ENCODE measurements at regions not wholly inside any gene's neighbourhood (a gene's known extent, or its start where the extent isn't known, plus 50 kb on each side); places are given as distances from the start of the nearest gene placed in this dataset.

GRCh38 chr2:133668547-133668946 lies 100.3 kb upstream of the NCKAP5 start:
- no peak for DNase-seq (ENCODE audit: low read depth in 1 of 2, low spot score in 2 of 2)
- POLR2A ChIA-PET (ENCODE audit: partially characterized antibody): no interaction called here
- TF ChIP-seq NRF1 (IDR thresholded peaks at IDR 0.05; ENCODE audit: low read depth, low read length): no peak
- no peak for TF ChIP-seq BACH1 (IDR thresholded peaks at IDR 0.05; ENCODE audit: low read length)
- no peak for TF ChIP-seq CREB1 (IDR thresholded peaks at IDR 0.05)
- no peak for TF ChIP-seq NANOG (IDR thresholded peaks at IDR 0.05; ENCODE audit: insufficient read depth, low read depth, low read length, poor library complexity, severe bottlenecking)
- no peak for TF ChIP-seq MAFK (IDR thresholded peaks at IDR 0.05; ENCODE audit: low read depth, low read length)
- TF ChIP-seq EP300 (IDR thresholded peaks at IDR 0.05; ENCODE audit: borderline replicate concordance in 1 of 2, low read depth in 2 of 2, low read length in 2 of 2): no peak
- TF ChIP-seq CBX8 (IDR thresholded peaks at IDR 0.05; ENCODE audit: borderline replicate concordance, low read depth, low read length): no peak
- no peak for TF ChIP-seq SP1 (IDR thresholded peaks at IDR 0.05; ENCODE audit: low read depth, low read length)
- TF ChIP-seq SIX5 (IDR thresholded peaks at IDR 0.05; ENCODE audit: low read depth, low read length): no peak
- no peak for TF ChIP-seq JUN (IDR thresholded peaks at IDR 0.05; ENCODE audit: low read depth, low read length)
- no peak for TF ChIP-seq PHF8 (conservative IDR thresholded peaks at IDR 0.05; ENCODE audit: low read depth, low read length)

More at GRCh38 chr2:133668547-133668946, 100.3 kb upstream of the NCKAP5 start:
- Histone ChIP-seq H3K4me3 (ENCODE audit: extremely low read depth in 1 of 4, insufficient read depth in 2 of 4, low read depth in 3 of 4, low read length in 4 of 4) (no peak overlapping the region), H4K20me1 (replicated peaks in 1 of 2; ENCODE audit: control insufficient read depth in 1 of 2, insufficient read depth in 2 of 2, low read length in 2 of 2) (no peaks in the 10 kb centered on the region), H3K27me3 (replicated peaks in 1 of 4; ENCODE audit: control insufficient read depth in 3 of 4, extremely low read depth in 1 of 4, insufficient read depth in 3 of 4, low read length in 3 of 4) (peaks cover 0 to 3% (median 0%) of the 10 kb centered on the region in 4 experiments; a peak in 1 of 7 replicates), H3K79me2 (ENCODE audit: control insufficient read depth in 1 of 2, insufficient read depth in 2 of 2, low read length in 2 of 2) (no peaks in the 10 kb centered on the region), H2BK120ac (replicated peaks; ENCODE audit: low read depth, low read length) (no peak overlapping the region), H4K5ac (ENCODE audit: insufficient read length, low read depth, low read length) (no peak overlapping the region), H3K4me1 (replicated peaks in 1 of 4; ENCODE audit: control insufficient read depth in 3 of 4, insufficient read depth in 4 of 4, low read length in 3 of 4) (no peaks in the 10 kb centered on the region), H3K56ac (replicated peaks; ENCODE audit: insufficient read length, low read depth, low read length) (no peak overlapping the region), H3K23me2 (ENCODE audit: low read depth, low read length) (no peaks in the 10 kb centered on the region), H3K36me3 (ENCODE audit: control insufficient read depth in 2 of 4, insufficient read depth in 4 of 4, low read length in 3 of 4) (no peaks in the 10 kb centered on the region), H2BK12ac (ENCODE audit: low read depth, low read length) (no peak overlapping the region), H3K4me2 (ENCODE audit: insufficient read depth in 1 of 2, low read depth in 2 of 2, low read length in 2 of 2) (no peak overlapping the region), H3K18ac (ENCODE audit: extremely low read depth, low read length) (no peak overlapping the region), H3K23ac (ENCODE audit: insufficient read length) (no peak overlapping the region), H3K9ac (replicated peaks in 1 of 4; ENCODE audit: extremely low read depth in 1 of 4, low read depth in 3 of 4, low read length in 3 of 4) (no peak overlapping the region), H4K8ac (ENCODE audit: extremely low read depth, insufficient read depth, low read length) (no peak overlapping the region), H3K4ac (replicated peaks; ENCODE audit: insufficient read length, low read depth, low read length) (no peak overlapping the region), H3K27ac (ENCODE audit: low read depth, low read length) (no peak overlapping the region), H2AK5ac (ENCODE audit: low read depth, low read length) (no peak overlapping the region), H3K79me1 (ENCODE audit: low read depth, low read length) (no peaks in the 10 kb centered on the region), H2BK15ac (ENCODE audit: low read length) (no peak overlapping the region), H2AFZ (ENCODE audit: low read length) (no peak overlapping the region), H4K91ac (replicated peaks; ENCODE audit: insufficient read length, low read length) (no peak overlapping the region), H2BK5ac (ENCODE audit: low read depth, low read length) (no peak overlapping the region), H3K9me3 (ENCODE audit: insufficient read depth in 2 of 2, low read depth in 1 of 2, low read length in 1 of 2) (peaks cover 4 to 13% of the 10 kb centered on the region in 2 experiments; a peak in 2 of 4 replicates), H2BK20ac (ENCODE audit: low read length) (no peak overlapping the region), H3K14ac (ENCODE audit: insufficient read length) (no peak overlapping the region)
- no peak for FAIRE-seq
- 92% methylated on average over 2 of the region's 2 CpGs; no CpG with 5 or more reads in 1 of the 2 experiments for WGBS, 2 experiments (ENCODE audit: extremely low coverage in 1 of 2, insufficient coverage in 1 of 2, insufficient read length in 1 of 2, insufficient replicate concordance in 2 of 2, low coverage in 1 of 2, low lambda C conversion rate in 2 of 2, missing lambda C conversion rate in 1 of 2)
- CTCF ChIA-PET (ENCODE audit: partially characterized antibody): interaction anchor here (0.7 kb wide), 1 partner anchor 87 kb away, joined by 3 read pairs; no protein-coding TSS in a partner anchor

Measured in H1 (cell line).